IMR-90 (cell line): ENCODE measurements at regions not wholly inside any gene's neighbourhood (a gene's known extent, or its start where the extent isn't known, plus 50 kb on each side); places are given as distances from the start of the nearest gene placed in this dataset.

ENCODE experiments used
- ATAC-seq: fragments of 200-7000 bp; cut with Tn5 transposase; 2 replicates; pipeline ENCODE4 v1.9.1; 2020; ENCODE audit warnings: low read depth, mild to moderate bottlenecking, moderate library complexity
- BruUV-seq: library from RNA; stranded (reverse); fragments of 400-500 nt; replicated peaks from 2 replicates; lab custom pipeline; 2021; lab: Mats Ljungman, UMichigan
- CTCF ChIA-PET: fragments of 300-600 bp; formaldehyde crosslinking; extraction: SDS; loops from one replicate; lab custom pipeline; 2021; ENCODE audit warnings: antibody characterized with exemption; lab: Yijun Ruan, JAX
- POLR2A ChIA-PET: fragments of 300-600 bp; sonication (Branson Sonifier 250); formaldehyde crosslinking; loops from one replicate; lab custom pipeline; 2022; ENCODE audit warnings: antibody characterized with exemption; ENCODE audit not compliant: unreplicated experiment; lab: Charles Lee
- DNase-seq: peaks from one replicate; pipeline ENCODE4 v3.0.0; 2013
- H2AFZ ChIP-seq: replicated peaks from 2 replicates; pipeline ENCODE3; 2013; ENCODE audit warnings: low read length, mild to moderate bottlenecking; ENCODE audit not compliant: poor library complexity
- H2AK5ac ChIP-seq: 2 replicates; pipeline ENCODE4 v1.6.1; 2013; ENCODE audit warnings: low read depth, low read length, inconsistent platforms
- H2AK9ac ChIP-seq: replicated peaks from 2 replicates; pipeline ENCODE3; 2013; ENCODE audit warnings: mild to moderate bottlenecking, low read depth, low read length, moderate library complexity; ENCODE audit not compliant: poor library complexity
- H2BK120ac ChIP-seq: 2 replicates; pipeline ENCODE4 v1.6.1; 2013; ENCODE audit warnings: low read depth, low read length, inconsistent platforms
- H2BK15ac ChIP-seq: 3 replicates; pipeline ENCODE4 v1.6.1; 2013; ENCODE audit warnings: low read depth, low read length, inconsistent platforms
- H2BK20ac ChIP-seq: 2 replicates; pipeline ENCODE4 v1.6.1; 2013; ENCODE audit warnings: low read depth, mild to moderate bottlenecking, inconsistent platforms, low read length, moderate library complexity
- H2BK5ac ChIP-seq: 2 replicates; pipeline ENCODE4 v1.6.1; 2013; ENCODE audit warnings: mild to moderate bottlenecking, low read depth, low read length, inconsistent platforms; ENCODE audit not compliant: poor library complexity, severe bottlenecking
- H3K14ac ChIP-seq: replicated peaks from 2 replicates; pipeline ENCODE4 v1.6.1; 2013; ENCODE audit warnings: low read depth, low read length, inconsistent platforms
- H3K18ac ChIP-seq: 2 replicates; pipeline ENCODE4 v1.6.1; 2013; ENCODE audit warnings: low read depth, low read length, control low read depth
- H3K23ac ChIP-seq: 2 replicates; pipeline ENCODE4 v1.6.1; 2013; ENCODE audit warnings: low read depth, low read length, inconsistent platforms
- H3K27ac ChIP-seq: 2 replicates; pipeline ENCODE4 v1.5.1; 2013; ENCODE audit warnings: mild to moderate bottlenecking, control low read depth, low read length; ENCODE audit not compliant: insufficient read depth
- H3K27me3 ChIP-seq: 2 replicates; pipeline ENCODE4 v1.6.1; 2013; ENCODE audit warnings: low read length; ENCODE audit not compliant: control insufficient read depth, insufficient read depth
- H3K36me3 ChIP-seq: 2 replicates; pipeline ENCODE4 v1.6.1; 2013; ENCODE audit warnings: low read length, mixed read lengths; ENCODE audit not compliant: control insufficient read depth, insufficient read depth
- H3K4ac ChIP-seq: 2 replicates; pipeline ENCODE4 v1.6.1; 2013; ENCODE audit warnings: low read depth, low read length, inconsistent platforms
- H3K4me1 ChIP-seq: 2 replicates; pipeline ENCODE4 v1.6.1; 2013; ENCODE audit warnings: low read length, mixed read lengths; ENCODE audit not compliant: control insufficient read depth, insufficient read depth
- H3K4me2 ChIP-seq: 2 replicates; pipeline ENCODE4 v1.6.1; 2013; ENCODE audit warnings: low read depth, mild to moderate bottlenecking, control low read depth, low read length, moderate library complexity
- H3K4me3 ChIP-seq: 2 replicates; pipeline ENCODE4 v1.5.1; 2013; ENCODE audit warnings: low read depth, mild to moderate bottlenecking, control low read depth, low read length, moderate library complexity; ENCODE audit not compliant: insufficient read depth
- H3K56ac ChIP-seq: 2 replicates; pipeline ENCODE4 v1.6.1; 2013; ENCODE audit warnings: low read length, inconsistent platforms; ENCODE audit not compliant: insufficient read depth; ENCODE audit errors: extremely low read depth
- H3K79me1 ChIP-seq, 2 experiments: 2 replicates each; pipeline ENCODE4 v1.6.1; 2013; ENCODE audit warnings: low read length in 2 of 2, inconsistent platforms in 1 of 2, low read depth in 1 of 2
- H3K9ac ChIP-seq: 2 replicates; pipeline ENCODE4 v1.6.1; 2013; ENCODE audit warnings: low read depth, low read length, control low read depth
- H3K9me1 ChIP-seq: 2 replicates; pipeline ENCODE4 v1.6.1; 2013; ENCODE audit warnings: low read length, inconsistent platforms; ENCODE audit not compliant: insufficient read depth
- H3K9me3 ChIP-seq: 2 replicates; pipeline ENCODE4 v1.6.1; 2013; ENCODE audit warnings: low read length; ENCODE audit not compliant: control insufficient read depth, insufficient read depth
- H4K20me1 ChIP-seq: 2 replicates; pipeline ENCODE4 v1.6.1; 2013; ENCODE audit warnings: low read length, inconsistent platforms; ENCODE audit not compliant: insufficient read depth
- H4K5ac ChIP-seq: 2 replicates; pipeline ENCODE4 v1.6.1; 2013; ENCODE audit warnings: mild to moderate bottlenecking, low read depth, low read length, control low read depth
- H4K8ac ChIP-seq, 2 experiments: 2 replicates each; pipeline ENCODE4 v1.6.1; 2013; ENCODE audit warnings: low read depth in 2 of 2, low read length in 2 of 2, control low read depth in 1 of 2, inconsistent platforms in 1 of 2
- H4K91ac ChIP-seq: 2 replicates; pipeline ENCODE4 v1.6.1; 2013; ENCODE audit warnings: low read depth, low read length, inconsistent platforms; ENCODE audit not compliant: insufficient read depth
- BHLHE40 ChIP-seq: fragments of 150-350 bp; IDR thresholded peaks from 2 replicates; pipeline ENCODE4 v1.6.1; 2016; ENCODE audit warnings: mild to moderate bottlenecking, low read depth, low read length
- CEBPB ChIP-seq: IDR thresholded peaks from 2 replicates; pipeline ENCODE4 v1.6.1; 2012; ENCODE audit warnings: low read depth, low read length, improper control_type of control experiment
- CHD1 ChIP-seq: IDR thresholded peaks from 2 replicates; pipeline ENCODE4 v1.6.1; 2012; ENCODE audit warnings: low read depth, low read length, improper control_type of control experiment
- CTCF ChIP-seq: conservative IDR thresholded peaks from 2 replicates; pipeline ENCODE4 v1.5.1; 2012; ENCODE audit warnings: mild to moderate bottlenecking, low read depth, low read length, improper control_type of control experiment
- ELK1 ChIP-seq: fragments of 150-350 bp; IDR thresholded peaks from 2 replicates; pipeline ENCODE4 v1.6.1; 2016; ENCODE audit warnings: low read depth, mild to moderate bottlenecking, low read length, moderate library complexity, borderline replicate concordance
- FOS ChIP-seq: fragments of 150-350 bp; IDR thresholded peaks from 2 replicates; pipeline ENCODE4 v1.6.1; 2016; ENCODE audit warnings: low read depth, low read length
- MAFK ChIP-seq: IDR thresholded peaks from 2 replicates; pipeline ENCODE4 v1.6.1; 2012; ENCODE audit warnings: low read depth, low read length, improper control_type of control experiment
- MAZ ChIP-seq: IDR thresholded peaks from 2 replicates; pipeline ENCODE4 v1.6.1; 2012; ENCODE audit warnings: low read depth, mild to moderate bottlenecking, low read length, improper control_type of control experiment, moderate library complexity, borderline replicate concordance
- MXI1 ChIP-seq: IDR thresholded peaks from 2 replicates; pipeline ENCODE4 v1.6.1; 2012; ENCODE audit warnings: low read depth, mild to moderate bottlenecking, low read length, moderate library complexity, borderline replicate concordance
- NFE2L2 ChIP-seq: fragments of 150-350 bp; IDR thresholded peaks from 2 replicates; pipeline ENCODE4 v1.6.1; 2016; ENCODE audit warnings: low read depth, mild to moderate bottlenecking, low read length
- POLR2A ChIP-seq: IDR thresholded peaks from 2 replicates; pipeline ENCODE4 v1.6.1; 2012; ENCODE audit warnings: mild to moderate bottlenecking, low read depth, low read length
- RAD21 ChIP-seq: IDR thresholded peaks from 2 replicates; pipeline ENCODE4 v1.6.1; 2012; ENCODE audit warnings: low read length, improper control_type of control experiment
- RCOR1 ChIP-seq: IDR thresholded peaks from 2 replicates; pipeline ENCODE4 v1.6.1; 2012; ENCODE audit warnings: mild to moderate bottlenecking, low read length, improper control_type of control experiment; ENCODE audit not compliant: insufficient replicate concordance
- RFX5 ChIP-seq: IDR thresholded peaks from 2 replicates; pipeline ENCODE4 v1.8.0; 2012; ENCODE audit warnings: low read depth, mild to moderate bottlenecking, low read length, moderate library complexity
- SMC3 ChIP-seq: fragments of 150-350 bp; IDR thresholded peaks from 2 replicates; pipeline ENCODE4 v1.6.1; 2016; ENCODE audit warnings: low read depth, mild to moderate bottlenecking, antibody characterized with exemption, low read length, moderate library complexity
- USF2 ChIP-seq: fragments of 150-350 bp; IDR thresholded peaks from 2 replicates; pipeline ENCODE4 v1.6.1; 2017; ENCODE audit warnings: mild to moderate bottlenecking, antibody characterized with exemption, low read length, low read depth
- WGBS, 2 experiments: methylation state at CpG; one replicate each; pipeline versions ENCODE4 v1.1.5 to v1.1.7; 2013; ENCODE audit warnings: missing lambda C conversion rate in 2 of 2; ENCODE audit not compliant: insufficient read length in 1 of 2; ENCODE audit errors: extremely low coverage in 2 of 2; 5-methylcytosine and 5-hydroxymethylcytosine counted together
- dilution Hi-C: fragments of 300-500 bp; cut with HindIII; formaldehyde crosslinking; loops from one replicate; pipeline ENCODE4 v1.14.3; 2018; ENCODE audit warnings: low sequenced_read_pairs; ENCODE audit not compliant: unreplicated experiment
- in situ Hi-C: fragments of 300-500 bp; cut with MboI; formaldehyde crosslinking; loops from 3 replicates; pipeline ENCODE4 v1.14.3; 2019; ENCODE audit warnings: low sequenced_read_pairs, inconsistent platforms, mixed read lengths
- intact Hi-C: fragments of 100-400 bp; cut with micrococcal nuclease; formaldehyde crosslinking; loops from 2 replicates; pipeline ENCODE4 v1.10.0; 2022

GRCh38 chr3:13727890-13728289 lies 152.0 kb downstream of the WNT7A start:
- ATAC-seq (no peak), DNase-seq (no peak)
- Histone ChIP-seq H3K36me3 (no peaks in the 10 kb centered on the region), H3K18ac (no peak overlapping the region), H3K56ac (no peak overlapping the region), H3K4ac (no peak overlapping the region), H3K14ac (no peak overlapping the region), H4K91ac (no peak overlapping the region), H3K4me1 (no peaks in the 10 kb centered on the region), H3K4me2 (no peak overlapping the region), H3K9me3 (no peaks in the 10 kb centered on the region), H3K4me3 (no peak overlapping the region), H2BK120ac (no peak overlapping the region), H2BK15ac (no peak overlapping the region), H2AFZ (no peak overlapping the region), H3K27me3 (no peaks in the 10 kb centered on the region), H3K23ac (no peak overlapping the region), H4K20me1 (no peaks in the 10 kb centered on the region), H4K5ac (no peak overlapping the region), H2AK9ac (no peak overlapping the region), H3K27ac (no peak overlapping the region), H2BK5ac (no peak overlapping the region), H3K9ac (no peak overlapping the region), H2AK5ac (no peak overlapping the region), H2BK20ac (no peak overlapping the region), H4K8ac (no peak overlapping the region), H3K79me1 (no peaks in the 10 kb centered on the region), H3K9me1 (no peaks in the 10 kb centered on the region)
- no TSS peak for BruUV-seq
- intact Hi-C loops (no loop called here), dilution Hi-C loops (no loop called here), in situ Hi-C loops (no loop called here)
- WGBS, 2 experiments = 20% methylated on average over 2 of the region's 8 CpGs; no CpG with 5 or more reads in 1 of the 2 experiments
- ChIA-PET POLR2A (no interaction called here), CTCF (no interaction called here)
- TF ChIP-seq ELK1 (no peak), RFX5 (no peak), USF2 (no peak), CEBPB (no peak), SMC3 (no peak), MAZ (no peak), POLR2A (no peak), MXI1 (no peak), RCOR1 (no peak), CHD1 (no peak), RAD21 (no peak), CTCF (no peak), FOS (no peak), MAFK (no peak), NFE2L2 (no peak), BHLHE40 (no peak)
